NT2/D1 (cell line): ENCODE measurements at regions not wholly inside any gene's neighbourhood (a gene's known extent, or its start where the extent isn't known, plus 50 kb on each side); places are given as distances from the start of the nearest gene placed in this dataset.

ENCODE experiments used
- SUZ12 ChIP-seq: IDR thresholded peaks from 2 replicates; pipeline ENCODE4 v1.6.1; 2011; ENCODE audit not compliant: insufficient read length, insufficient read depth; ENCODE audit errors: extremely low read depth
- YY1 ChIP-seq: IDR thresholded peaks from 2 replicates; pipeline ENCODE4 v1.6.1; 2011; ENCODE audit not compliant: insufficient read length, insufficient read depth
- ZNF274 ChIP-seq: IDR thresholded peaks from 2 replicates; pipeline ENCODE4 v1.6.1; 2011; ENCODE audit warnings: mild to moderate bottlenecking, low read depth, low read length

GRCh38 chr5:166724284-166724683 lies 1567.2 kb upstream of the WWC1 start:
- TF ChIP-seq YY1 (no peak), ZNF274 (no peak), SUZ12 (no peak)
